ENCODE measurements at regions not wholly inside any gene's neighbourhood (a gene's known extent, or its start where the extent isn't known, plus 50 kb on each side); places are given as distances from the start of the nearest gene placed in this dataset.

DNA sequence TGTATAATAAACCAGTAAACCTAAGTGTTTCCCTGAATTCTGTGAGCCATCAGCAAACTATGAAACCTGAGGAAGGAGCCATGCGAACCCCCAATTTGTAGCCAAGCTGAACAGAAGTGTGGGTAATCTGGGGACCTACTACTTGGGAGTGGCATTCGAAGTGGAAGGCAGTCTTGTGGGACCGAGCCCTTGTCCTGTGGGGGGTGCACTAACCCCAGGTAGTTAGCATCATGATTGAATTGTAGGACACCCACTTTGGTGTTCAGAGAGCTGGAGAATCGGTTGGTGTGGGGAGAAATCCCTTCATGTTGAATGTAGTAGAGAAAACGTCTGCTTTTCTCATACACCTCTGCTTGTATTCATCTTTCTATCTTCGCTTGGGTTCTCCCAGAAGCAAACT, 79.7 kb upstream of the CPHXL start:
- no peak overlapping the region for H3K4me2 ChIP-seq (ENCODE audit: insufficient read depth, low read length)
- BruUV-seq (replicated peaks), result no TSS peak
- dilution Hi-C loops (cut with MboI; ENCODE audit: extremely low pct_ligation_motif_present, low sequenced_read_pairs), result no loop called here
- no peak overlapping the region for H3K27ac ChIP-seq (ENCODE audit: insufficient read depth, low read depth, low read length)
- H3K4me3 ChIP-seq (replicated peaks in 1 of 3; ENCODE audit: insufficient read depth in 1 of 3, low read depth in 1 of 3, low read length in 3 of 3), result no peak overlapping the region
- no peak overlapping the region for H3K9ac ChIP-seq (replicated peaks; ENCODE audit: extremely low read depth, insufficient read depth, low read length)
- no peaks in the 10 kb centered on the region for H4K20me1 ChIP-seq (replicated peaks; ENCODE audit: control insufficient read depth, extremely low read depth, insufficient read depth, low read length)
- CTCF ChIA-PET, result no interaction called here
- intact Hi-C loops (cut with micrococcal nuclease), result no loop called here
- DNase-seq (ENCODE audit: low read depth, low spot score) (no peak), FAIRE-seq (no peak)
- H3K36me3 ChIP-seq (ENCODE audit: control insufficient read depth in 2 of 2, extremely low read depth in 1 of 2, insufficient read depth in 2 of 2, low read length in 2 of 2), result no peaks in the 10 kb centered on the region
- H3K27me3 ChIP-seq (ENCODE audit: control insufficient read depth in 2 of 2, insufficient read depth in 2 of 2, low read length in 2 of 2), result no peaks in the 10 kb centered on the region
- POLR2A ChIA-PET, result no interaction called here
- H3K9me1 ChIP-seq (replicated peaks; ENCODE audit: control insufficient read depth, extremely low read depth, insufficient read depth, low read length), result no peaks in the 10 kb centered on the region
- H2AFZ ChIP-seq (ENCODE audit: low read depth, low read length), result no peak overlapping the region
- H3K9me3 ChIP-seq (replicated peaks; ENCODE audit: control insufficient read depth, insufficient read depth, low read length), result no peaks in the 10 kb centered on the region
- TF ChIP-seq MYC (IDR thresholded peaks at IDR 0.05; ENCODE audit: low read depth, low read length) (no peak), JUN (IDR thresholded peaks at IDR 0.05; ENCODE audit: borderline replicate concordance, insufficient read depth, insufficient read length, low read depth) (no peak), POLR2AphosphoS5 (IDR thresholded peaks at IDR 0.05; ENCODE audit: insufficient read depth, low read depth, low read length) (no peak), MAX (IDR thresholded peaks at IDR 0.05; ENCODE audit: insufficient read depth, insufficient read length) (no peak), CTCF (IDR thresholded peaks at IDR 0.05; ENCODE audit: extremely low read depth in 1 of 2, insufficient read depth in 1 of 2, low read depth in 1 of 2, low read length in 2 of 2) (no peak), FOS (IDR thresholded peaks at IDR 0.05; ENCODE audit: borderline replicate concordance, insufficient read depth, low read length) (no peak), POLR2A (IDR thresholded peaks at IDR 0.05; ENCODE audit: low read depth, low read length) (no peak), EZH2 (IDR thresholded peaks at IDR 0.05; ENCODE audit: borderline replicate concordance, low read depth, low read length, severe bottlenecking) (no peak), GATA2 (IDR thresholded peaks at IDR 0.05; ENCODE audit: insufficient read depth, insufficient read length, low read depth, low read length) (no peak)
- H3K4me1 ChIP-seq (ENCODE audit: control insufficient read depth, extremely low read depth, insufficient read depth, low read length), result no peaks in the 10 kb centered on the region
- no peaks in the 10 kb centered on the region for H3K79me2 ChIP-seq (ENCODE audit: control insufficient read depth, insufficient read depth, low read length)

All from endothelial cell of umbilical vein (primary cell).